Osteoblast (primary cell): ENCODE measurements at regions not wholly inside any gene's neighbourhood (a gene's known extent, or its start where the extent isn't known, plus 50 kb on each side); places are given as distances from the start of the nearest gene placed in this dataset.
A peak's percentile ranks its signal among the peaks of the same experiment; 100 is the strongest.
"Not testable (repeated sequence)": the region's sequence is repeated elsewhere in the genome, so short reads cannot be mapped to it uniquely, and the experiment has no call there.

Source experiments
- DNase-seq: peaks from one replicate; pipeline ENCODE4 v3.0.0; 2011; ENCODE audit warnings: low spot score, mixed read lengths; ENCODE audit not compliant: insufficient read length; ENCODE audit errors: missing footprints
- H2AFZ ChIP-seq: 2 replicates; pipeline ENCODE4 v1.6.0; 2011; ENCODE audit warnings: mild to moderate bottlenecking, low read length
- H3K27ac ChIP-seq: 2 replicates; pipeline ENCODE4 v1.5.1; 2011; ENCODE audit warnings: mild to moderate bottlenecking, low read depth, low read length, moderate library complexity
- H3K27me3 ChIP-seq: 2 replicates; pipeline ENCODE4 v1.6.0; 2012; ENCODE audit warnings: mild to moderate bottlenecking, control low read depth, inconsistent platforms, low read length, moderate library complexity; ENCODE audit not compliant: insufficient read depth
- H3K36me3 ChIP-seq: 2 replicates; pipeline ENCODE4 v1.5.1; 2011; ENCODE audit warnings: mild to moderate bottlenecking, low read length, control low read depth, moderate library complexity; ENCODE audit not compliant: insufficient read depth
- H3K4me1 ChIP-seq: 2 replicates; pipeline ENCODE4 v1.5.1; 2011; ENCODE audit warnings: mild to moderate bottlenecking, low read length, control low read depth, moderate library complexity; ENCODE audit not compliant: insufficient read depth
- H3K4me2 ChIP-seq: 2 replicates; pipeline ENCODE4 v1.6.0; 2011; ENCODE audit warnings: mild to moderate bottlenecking, low read length; ENCODE audit not compliant: insufficient read depth
- H3K4me3 ChIP-seq: fragments of 200-600 bp; sonication (generic); 3 replicates; pipeline ENCODE4 v1.5.1; 2012; ENCODE audit warnings: mild to moderate bottlenecking, low read length, inconsistent platforms; ENCODE audit not compliant: insufficient read depth
- H3K79me2 ChIP-seq: 2 replicates; pipeline ENCODE4 v1.6.0; 2012; ENCODE audit warnings: mild to moderate bottlenecking, low read length, control low read depth, inconsistent platforms; ENCODE audit not compliant: insufficient read depth
- H3K9me3 ChIP-seq: 2 replicates; pipeline ENCODE4 v1.5.1; 2011; ENCODE audit warnings: low read depth, low read length, control low read depth
- H4K20me1 ChIP-seq: 2 replicates; pipeline ENCODE4 v1.6.0; 2012; ENCODE audit warnings: mild to moderate bottlenecking, low read length, control low read depth; ENCODE audit not compliant: insufficient read depth
- TF ChIP-seq, protein P1 (sequence below): IDR thresholded peaks from 2 replicates; pipeline ENCODE4 v1.5.1; 2011; ENCODE audit warnings: mild to moderate bottlenecking, low read depth, low read length, moderate library complexity; ENCODE audit errors: extremely low read depth

DNA sequence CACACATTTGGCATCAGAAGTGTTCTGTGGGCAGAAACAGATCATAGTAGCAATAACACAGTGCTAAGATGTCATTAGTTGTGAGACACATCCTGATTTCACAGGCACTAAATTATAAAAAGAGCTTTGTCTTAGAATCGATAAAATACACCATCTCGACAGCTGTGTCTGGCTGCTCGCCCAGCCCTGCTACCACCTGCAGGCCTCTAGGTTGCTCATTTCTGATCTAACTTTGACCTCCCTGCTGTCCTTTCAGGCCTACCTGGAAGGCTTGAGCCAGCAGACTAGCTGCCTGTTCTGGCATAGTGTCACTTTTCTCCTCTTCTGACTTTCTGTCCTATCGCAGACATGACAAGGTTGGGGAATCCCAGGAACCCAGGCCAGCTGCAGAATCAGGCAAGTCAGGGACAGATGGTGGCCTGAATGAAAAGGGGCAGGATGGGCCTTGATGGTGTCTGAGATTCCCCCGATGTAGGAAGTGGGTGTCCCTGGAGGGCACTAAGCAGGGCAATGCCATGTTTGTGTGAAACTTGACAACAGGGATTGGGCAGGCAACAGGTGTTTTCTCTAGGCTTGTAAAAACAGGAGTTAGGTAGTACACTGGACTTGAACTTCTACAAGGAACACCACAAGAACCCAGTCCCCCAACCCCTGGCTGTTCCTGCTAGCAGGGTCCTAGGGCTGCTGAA is 66.6 kb upstream of the RHOU start:
- DNase-seq: no peak
- H3K4me3 ChIP-seq: no peak overlapping the region
- H2AFZ ChIP-seq: no peak overlapping the region
- H3K9me3 ChIP-seq: no peaks in the 10 kb centered on the region
- no peaks in the 10 kb centered on the region for H3K4me1 ChIP-seq
- no peak overlapping the region for H3K27ac ChIP-seq
- H3K36me3 ChIP-seq: no peaks in the 10 kb centered on the region
- H3K27me3 ChIP-seq: no peaks in the 10 kb centered on the region
- H3K79me2 ChIP-seq: no peaks in the 10 kb centered on the region
- H4K20me1 ChIP-seq: no peaks in the 10 kb centered on the region
- TF ChIP-seq, protein P1, sequence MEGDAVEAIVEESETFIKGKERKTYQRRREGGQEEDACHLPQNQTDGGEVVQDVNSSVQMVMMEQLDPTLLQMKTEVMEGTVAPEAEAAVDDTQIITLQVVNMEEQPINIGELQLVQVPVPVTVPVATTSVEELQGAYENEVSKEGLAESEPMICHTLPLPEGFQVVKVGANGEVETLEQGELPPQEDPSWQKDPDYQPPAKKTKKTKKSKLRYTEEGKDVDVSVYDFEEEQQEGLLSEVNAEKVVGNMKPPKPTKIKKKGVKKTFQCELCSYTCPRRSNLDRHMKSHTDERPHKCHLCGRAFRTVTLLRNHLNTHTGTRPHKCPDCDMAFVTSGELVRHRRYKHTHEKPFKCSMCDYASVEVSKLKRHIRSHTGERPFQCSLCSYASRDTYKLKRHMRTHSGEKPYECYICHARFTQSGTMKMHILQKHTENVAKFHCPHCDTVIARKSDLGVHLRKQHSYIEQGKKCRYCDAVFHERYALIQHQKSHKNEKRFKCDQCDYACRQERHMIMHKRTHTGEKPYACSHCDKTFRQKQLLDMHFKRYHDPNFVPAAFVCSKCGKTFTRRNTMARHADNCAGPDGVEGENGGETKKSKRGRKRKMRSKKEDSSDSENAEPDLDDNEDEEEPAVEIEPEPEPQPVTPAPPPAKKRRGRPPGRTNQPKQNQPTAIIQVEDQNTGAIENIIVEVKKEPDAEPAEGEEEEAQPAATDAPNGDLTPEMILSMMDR: no peak
- H3K4me2 ChIP-seq: no peak overlapping the region

DNA sequence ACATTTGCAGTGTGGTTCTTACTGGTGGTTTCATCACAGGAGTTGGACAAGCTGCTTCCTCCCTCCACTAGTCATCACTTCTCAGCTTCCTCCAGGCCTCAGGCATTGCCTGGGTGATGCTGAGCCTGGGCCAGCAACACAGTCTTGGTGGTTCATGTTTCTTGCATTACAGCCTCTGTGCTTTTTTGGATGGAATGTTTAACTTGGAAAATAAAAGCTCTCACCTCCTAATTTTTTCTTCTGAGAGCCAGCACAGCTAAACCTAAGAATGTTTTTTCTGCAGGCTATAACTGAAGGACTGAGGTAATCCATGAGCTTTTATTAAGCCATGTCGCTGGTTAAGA is 66.1 kb upstream of the RHOU start:
- H3K27ac ChIP-seq: no peak overlapping the region
- no peak overlapping the region for H3K4me2 ChIP-seq
- no peaks in the 10 kb centered on the region for H3K4me1 ChIP-seq
- DNase-seq: peak; percentile 74
- H3K36me3 ChIP-seq: no peaks in the 10 kb centered on the region
- TF ChIP-seq, protein P1: no peak
- no peaks in the 10 kb centered on the region for H3K9me3 ChIP-seq
- no peaks in the 10 kb centered on the region for H3K79me2 ChIP-seq
- no peak overlapping the region for H3K4me3 ChIP-seq
- no peak overlapping the region for H2AFZ ChIP-seq
- no peaks in the 10 kb centered on the region for H4K20me1 ChIP-seq
- H3K27me3 ChIP-seq: no peaks in the 10 kb centered on the region

DNA sequence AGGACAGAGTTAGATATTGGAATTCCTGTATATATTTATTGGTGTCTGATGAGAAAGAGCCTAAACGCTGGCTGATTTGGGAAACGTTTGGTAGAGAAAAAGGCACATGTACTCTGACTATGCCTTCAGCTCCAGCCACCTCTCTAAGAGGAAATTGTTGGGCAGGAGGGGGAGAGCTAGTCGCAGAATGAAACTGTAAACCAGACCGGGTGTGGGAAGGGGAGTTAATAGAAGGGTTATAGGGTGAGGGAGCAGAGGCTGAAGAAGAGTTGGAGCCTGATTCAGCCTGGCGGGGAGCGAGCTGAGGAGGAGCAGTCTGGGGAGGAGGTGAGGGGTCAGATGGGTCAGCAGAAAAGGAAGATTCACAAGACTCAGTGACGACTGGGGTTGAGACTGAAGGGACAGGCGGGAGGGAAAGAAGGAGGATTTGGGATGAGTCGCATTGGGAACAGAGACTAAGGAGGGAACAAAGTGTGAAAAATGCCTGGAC is 54.2 kb upstream of the RHOU start:
- not testable (repeated sequence) for H3K79me2 ChIP-seq, H2AFZ ChIP-seq, H3K4me2 ChIP-seq, DNase-seq, H3K27ac ChIP-seq, H4K20me1 ChIP-seq, H3K4me1 ChIP-seq, H3K9me3 ChIP-seq, H3K36me3 ChIP-seq, H3K4me3 ChIP-seq, H3K27me3 ChIP-seq

DNA sequence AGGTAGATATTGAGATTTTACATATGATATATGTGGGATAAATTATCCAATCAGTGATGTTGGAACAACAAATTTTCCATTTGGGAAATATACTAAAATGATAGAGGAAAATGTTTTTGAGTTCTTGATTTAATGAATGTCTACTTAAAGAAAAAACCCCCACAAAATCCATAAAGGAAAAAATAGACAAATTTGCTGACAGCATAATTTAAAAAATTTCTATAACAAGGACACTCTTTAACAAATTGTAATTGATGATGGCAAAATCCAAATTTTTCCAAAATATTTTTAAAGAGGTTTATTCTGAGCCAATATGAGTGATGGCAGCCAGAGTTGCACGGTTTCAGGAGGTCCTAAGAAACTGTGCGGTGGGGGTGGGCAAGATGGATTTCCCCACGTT is 51.9 kb upstream of the RHOU start:
- TF ChIP-seq, protein P1: no peak

More for the DNA sequence above, 51.9 kb upstream of the RHOU start:
- no peaks in the 10 kb centered on the region for H3K4me1 ChIP-seq
- no peaks in the 10 kb centered on the region for H4K20me1 ChIP-seq
- H3K9me3 ChIP-seq: no peaks in the 10 kb centered on the region
- no peaks in the 10 kb centered on the region for H3K79me2 ChIP-seq
- H2AFZ ChIP-seq: no peak overlapping the region
- no peaks in the 10 kb centered on the region for H3K27me3 ChIP-seq
- no peak overlapping the region for H3K27ac ChIP-seq
- H3K4me3 ChIP-seq: no peak overlapping the region
- no peak overlapping the region for H3K4me2 ChIP-seq
- DNase-seq: no peak
- H3K36me3 ChIP-seq: no peaks in the 10 kb centered on the region
